Adrenal gland (tissue), 5 donors: ENCODE measurements at regions not wholly inside any gene's neighbourhood (a gene's known extent, or its start where the extent isn't known, plus 50 kb on each side); places are given as distances from the start of the nearest gene placed in this dataset.

ENCODE experiments used
- CTCF ChIP-seq, 6 experiments: fragments of 450-650 bp in 4 of 6; fragments of 200-600 bp in 2 of 6; sonication (generic) in 1 of 6; IDR thresholded peaks; 1 replicate in 5 of 6; 2 replicates in 1 of 6; pipeline versions ENCODE4 v1.5.1 to v1.8.0; 2016 to 2021; ENCODE audit warnings: antibody characterized with exemption in 6 of 6, mild to moderate bottlenecking in 2 of 6, moderate library complexity in 1 of 6
- POLR2A ChIP-seq, 2 donors: fragments of 450-650 bp; IDR thresholded peaks; one replicate each; pipeline ENCODE4 v1.6.1; 2017; ENCODE audit warnings: antibody characterized with exemption in 2 of 2, mild to moderate bottlenecking in 2 of 2, moderate library complexity in 1 of 2
- donor health status: DM: no; HTN: no; CAD: no.

DNA sequence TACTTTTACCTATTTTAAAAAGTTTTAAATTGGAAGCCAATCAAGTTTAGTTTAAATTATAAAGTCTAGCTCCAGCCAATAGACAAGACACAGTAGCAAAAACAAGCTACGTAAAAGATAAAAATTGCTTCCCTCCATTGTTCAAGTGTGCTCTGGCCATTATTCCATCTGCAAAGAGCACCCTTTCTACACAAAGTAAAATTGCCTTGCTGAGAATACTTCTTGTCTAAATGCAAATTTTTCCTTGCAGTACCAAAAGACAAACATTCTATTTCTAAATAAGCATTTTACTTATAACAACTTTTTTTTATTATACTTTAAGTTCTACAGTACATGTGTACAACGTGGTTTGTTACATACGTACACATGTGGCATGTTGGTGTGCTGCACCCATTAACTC is 75.9 kb upstream of the ZNF746 start:
- no peak for TF ChIP-seq POLR2A (IDR thresholded peaks at IDR 0.05)
- no peak for TF ChIP-seq CTCF (IDR thresholded peaks at IDR 0.05)
